ENCODE measurements at regions not wholly inside any gene's neighbourhood (a gene's known extent, or its start where the extent isn't known, plus 50 kb on each side); places are given as distances from the start of the nearest gene placed in this dataset.

DNA sequence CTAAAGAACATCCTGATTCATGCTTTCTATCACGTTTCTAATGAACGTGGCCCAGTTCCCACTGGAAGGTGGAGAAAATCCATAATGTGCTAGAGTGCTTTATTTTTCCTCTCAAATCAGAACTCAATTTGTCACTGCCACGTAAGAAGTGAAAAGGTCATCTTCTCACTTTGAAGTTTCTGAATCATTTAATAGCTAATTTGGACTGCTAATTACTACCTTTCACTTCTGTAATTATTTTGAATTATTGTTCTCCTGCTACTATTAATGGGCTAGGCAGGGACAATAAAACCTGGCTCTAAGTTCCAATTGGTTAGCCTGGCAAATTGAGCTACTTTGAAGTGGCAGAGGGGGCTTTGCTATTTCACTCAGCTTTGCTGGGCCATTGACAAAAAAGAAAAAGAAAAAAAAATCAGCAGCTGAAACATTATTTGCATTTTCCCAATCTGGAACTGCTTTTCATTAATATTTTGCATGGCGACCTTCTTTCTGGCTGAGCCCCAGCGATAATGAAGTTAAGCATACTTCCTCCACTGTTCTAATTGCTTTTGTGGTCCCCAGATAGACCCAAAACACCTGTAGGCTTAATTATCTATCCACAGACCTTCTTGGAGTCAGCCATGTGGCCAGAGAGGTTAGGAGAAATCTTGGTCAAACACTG, 264.2 kb downstream of the SEC23IP start:
- TF ChIP-seq CTCF (IDR thresholded peaks at IDR 0.05; ENCODE audit: insufficient read depth, low read length, severe bottlenecking) = no peak
- Histone ChIP-seq H3K27me3 (ENCODE audit: control insufficient read depth, insufficient read depth, low read length) (no peaks in the 10 kb centered on the region), H3K4me3 (ENCODE audit: low read depth, low read length) (no peak overlapping the region), H3K36me3 (ENCODE audit: control insufficient read depth, insufficient read depth, low read length) (no peaks in the 10 kb centered on the region)
- FAIRE-seq (no peak), DNase-seq (ENCODE audit: low read depth) (no peak)

DNA sequence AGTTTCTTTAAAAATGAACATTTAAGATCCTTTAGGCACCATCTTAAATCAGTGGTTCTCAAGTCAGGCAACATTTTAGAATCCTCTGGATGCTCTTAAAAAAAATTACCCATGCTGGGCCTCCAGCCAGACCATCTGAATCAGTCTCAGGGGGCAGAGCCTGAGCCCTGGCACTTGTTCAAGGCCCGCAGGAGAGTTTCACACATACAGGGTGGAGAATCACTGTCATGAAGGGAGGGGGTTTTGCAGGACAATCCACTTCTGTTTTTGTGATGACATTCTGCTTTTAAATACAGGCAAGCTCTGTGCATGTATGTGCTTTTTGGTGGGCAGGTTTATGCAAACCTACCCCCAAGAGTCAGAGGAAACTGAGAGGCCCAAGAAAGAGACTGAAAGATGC, 268.6 kb downstream of the SEC23IP start:
- FAIRE-seq (no peak), DNase-seq (ENCODE audit: low read depth) (no peak)
- no peak overlapping the region for H3K4me3 ChIP-seq (ENCODE audit: low read depth, low read length)
- no peak for TF ChIP-seq CTCF (IDR thresholded peaks at IDR 0.05; ENCODE audit: insufficient read depth, low read length, severe bottlenecking)
- H3K27me3 ChIP-seq (ENCODE audit: control insufficient read depth, insufficient read depth, low read length) = no peaks in the 10 kb centered on the region
- H3K36me3 ChIP-seq (ENCODE audit: control insufficient read depth, insufficient read depth, low read length) = no peaks in the 10 kb centered on the region

DNA sequence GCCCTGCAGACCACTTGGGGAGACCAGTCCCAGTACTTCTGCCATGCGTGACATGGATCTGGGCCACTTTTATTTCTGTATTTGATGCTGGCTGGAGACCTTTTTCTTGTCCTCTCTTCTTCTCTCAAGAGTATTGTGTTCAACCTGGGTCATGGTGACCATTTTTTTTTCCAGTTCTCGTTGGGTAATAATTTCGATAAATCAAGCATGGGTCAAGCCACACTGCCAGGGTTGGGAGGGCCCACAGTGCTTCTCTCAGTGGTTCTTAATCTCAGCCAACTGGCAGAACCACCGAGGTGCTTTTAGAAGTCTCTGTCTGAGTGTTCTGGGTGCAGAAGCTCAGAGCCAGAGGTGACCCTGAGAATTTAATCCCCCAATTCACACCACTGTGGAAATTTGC, 269.9 kb downstream of the SEC23IP start:
- no peaks in the 10 kb centered on the region for H3K27me3 ChIP-seq (ENCODE audit: control insufficient read depth, insufficient read depth, low read length)
- no peaks in the 10 kb centered on the region for H3K36me3 ChIP-seq (ENCODE audit: control insufficient read depth, insufficient read depth, low read length)
- DNase-seq (ENCODE audit: low read depth) (no peak), FAIRE-seq (no peak)
- no peak overlapping the region for H3K4me3 ChIP-seq (ENCODE audit: low read depth, low read length)
- no peak for TF ChIP-seq CTCF (IDR thresholded peaks at IDR 0.05; ENCODE audit: insufficient read depth, low read length, severe bottlenecking)

GRCh38 chr10:120172356-120172755, 279.8 kb downstream of the SEC23IP start:
- no peaks in the 10 kb centered on the region for H3K27me3 ChIP-seq (ENCODE audit: control insufficient read depth, insufficient read depth, low read length)
- DNase-seq (ENCODE audit: low read depth) (no peak), FAIRE-seq (no peak)
- H3K36me3 ChIP-seq (ENCODE audit: control insufficient read depth, insufficient read depth, low read length) = no peaks in the 10 kb centered on the region
- TF ChIP-seq CTCF (IDR thresholded peaks at IDR 0.05; ENCODE audit: insufficient read depth, low read length, severe bottlenecking) = no peak
- H3K4me3 ChIP-seq (ENCODE audit: low read depth, low read length) = no peak overlapping the region

GRCh38 chr10:120174491-120174890, 282.0 kb downstream of the SEC23IP start:
- H3K4me3 ChIP-seq (ENCODE audit: low read depth, low read length) = no peak overlapping the region
- FAIRE-seq = no peak
- no peaks in the 10 kb centered on the region for H3K36me3 ChIP-seq (ENCODE audit: control insufficient read depth, insufficient read depth, low read length)
- TF ChIP-seq CTCF (IDR thresholded peaks at IDR 0.05; ENCODE audit: insufficient read depth, low read length, severe bottlenecking) = no peak
- no peak for DNase-seq (ENCODE audit: low read depth)
- H3K27me3 ChIP-seq (ENCODE audit: control insufficient read depth, insufficient read depth, low read length) = no peaks in the 10 kb centered on the region

- no peaks in the 10 kb centered on the region for H3K36me3 ChIP-seq (ENCODE audit: control insufficient read depth, insufficient read depth, low read length)
- no peaks in the 10 kb centered on the region for H3K27me3 ChIP-seq (ENCODE audit: control insufficient read depth, insufficient read depth, low read length)
- H3K4me3 ChIP-seq (ENCODE audit: low read depth, low read length) = no peak overlapping the region
- TF ChIP-seq CTCF (IDR thresholded peaks at IDR 0.05; ENCODE audit: insufficient read depth, low read length, severe bottlenecking) = no peak
- DNase-seq (ENCODE audit: low read depth) (no peak), FAIRE-seq (no peak)
These were observed 279.7 kb upstream of the PLPP4 start for GRCh38 chr10:120177330-120177729.

Data from bronchial epithelial cell (primary cell).